ENCODE measurements at regions not wholly inside any gene's neighbourhood (a gene's known extent, or its start where the extent isn't known, plus 50 kb on each side); places are given as distances from the start of the nearest gene placed in this dataset.
A peak's percentile ranks its signal among the peaks of the same experiment; 100 is the strongest.

DNA sequence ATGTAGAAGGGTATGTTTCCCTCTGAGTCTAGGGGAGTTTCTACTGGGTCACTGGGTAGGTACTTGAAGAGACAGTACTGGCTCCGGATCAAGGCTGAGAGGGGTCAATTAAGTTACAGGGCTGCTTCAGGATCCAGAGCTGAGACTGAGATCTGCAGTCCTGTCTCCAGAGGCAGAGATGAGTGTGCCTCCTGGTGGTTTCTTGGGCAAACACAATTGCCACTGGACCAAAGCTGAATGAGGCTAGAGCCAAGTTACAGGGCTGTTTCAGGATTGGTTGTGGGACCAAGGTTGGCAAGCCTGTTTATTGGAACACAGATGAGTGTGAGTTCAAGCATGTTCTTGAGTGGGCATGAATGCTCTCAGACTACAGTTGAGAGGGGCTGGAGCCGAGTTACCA, 157.9 kb downstream of the ADCYAP1 start:
- TF ChIP-seq, protein P1, sequence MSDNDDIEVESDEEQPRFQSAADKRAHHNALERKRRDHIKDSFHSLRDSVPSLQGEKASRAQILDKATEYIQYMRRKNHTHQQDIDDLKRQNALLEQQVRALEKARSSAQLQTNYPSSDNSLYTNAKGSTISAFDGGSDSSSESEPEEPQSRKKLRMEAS (IDR thresholded peaks at IDR 0.05; ENCODE audit: low read depth, low read length) = no peak
- TF ChIP-seq, protein P2, sequence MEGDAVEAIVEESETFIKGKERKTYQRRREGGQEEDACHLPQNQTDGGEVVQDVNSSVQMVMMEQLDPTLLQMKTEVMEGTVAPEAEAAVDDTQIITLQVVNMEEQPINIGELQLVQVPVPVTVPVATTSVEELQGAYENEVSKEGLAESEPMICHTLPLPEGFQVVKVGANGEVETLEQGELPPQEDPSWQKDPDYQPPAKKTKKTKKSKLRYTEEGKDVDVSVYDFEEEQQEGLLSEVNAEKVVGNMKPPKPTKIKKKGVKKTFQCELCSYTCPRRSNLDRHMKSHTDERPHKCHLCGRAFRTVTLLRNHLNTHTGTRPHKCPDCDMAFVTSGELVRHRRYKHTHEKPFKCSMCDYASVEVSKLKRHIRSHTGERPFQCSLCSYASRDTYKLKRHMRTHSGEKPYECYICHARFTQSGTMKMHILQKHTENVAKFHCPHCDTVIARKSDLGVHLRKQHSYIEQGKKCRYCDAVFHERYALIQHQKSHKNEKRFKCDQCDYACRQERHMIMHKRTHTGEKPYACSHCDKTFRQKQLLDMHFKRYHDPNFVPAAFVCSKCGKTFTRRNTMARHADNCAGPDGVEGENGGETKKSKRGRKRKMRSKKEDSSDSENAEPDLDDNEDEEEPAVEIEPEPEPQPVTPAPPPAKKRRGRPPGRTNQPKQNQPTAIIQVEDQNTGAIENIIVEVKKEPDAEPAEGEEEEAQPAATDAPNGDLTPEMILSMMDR (IDR thresholded peaks at IDR 0.05; ENCODE audit: low read depth, low read length) = peak; percentile 12
